Stimulated activated CD4-positive, alpha-beta T cell treated with anti-CD3 and anti-CD28 coated beads, TNF-alpha, amount 100 ng/mL, for 4 hours (primary cell): ENCODE measurements at regions not wholly inside any gene's neighbourhood (a gene's known extent, or its start where the extent isn't known, plus 50 kb on each side); places are given as distances from the start of the nearest gene placed in this dataset.

ENCODE experiments used
- DNase-seq, 3 experiments: peaks; one replicate each; pipeline ENCODE4 v3.0.0-alpha.2; 2020; ENCODE audit warnings: low read depth in 3 of 3

- no peak for DNase-seq
Measured at GRCh38 chr14:101177301-101177971, 273.9 kb upstream of the RTL1 start.

GRCh38 chr14:101178184-101179072, 274.9 kb upstream of the RTL1 start:
- no peak for DNase-seq

GRCh38 chr14:101179691-101180211, 276.2 kb upstream of the RTL1 start:
- no peak for DNase-seq

GRCh38 chr14:101181446-101182313, 278.2 kb upstream of the RTL1 start:
- no peak for DNase-seq

GRCh38 chr14:101182476-101182875, 279.0 kb upstream of the RTL1 start:
- no peak for DNase-seq

- no peak for DNase-seq
Measured at GRCh38 chr14:101183376-101184103, 280.0 kb upstream of the RTL1 start.

- no peak for DNase-seq
Measured at GRCh38 chr14:101184104-101184455, 280.6 kb upstream of the RTL1 start.

- DNase-seq = no peak
Measured at GRCh38 chr14:101184572-101184971, 281.1 kb upstream of the RTL1 start.

- DNase-seq = no peak
Measured at GRCh38 chr14:101185073-101185835, 281.7 kb upstream of the RTL1 start.

GRCh38 chr14:101185946-101186345, 282.4 kb upstream of the RTL1 start:
- no peak for DNase-seq

- no peak for DNase-seq
Measured at GRCh38 chr14:101186544-101186943, 283.0 kb upstream of the RTL1 start.

GRCh38 chr14:101186992-101187815, 283.7 kb upstream of the RTL1 start:
- DNase-seq = no peak

GRCh38 chr14:101187816-101188570, 284.5 kb upstream of the RTL1 start:
- no peak for DNase-seq

- no peak for DNase-seq
Measured at GRCh38 chr14:101188571-101188915, 285.0 kb upstream of the RTL1 start.

- DNase-seq = no peak
Measured at GRCh38 chr14:101189266-101189665, 285.7 kb upstream of the RTL1 start.

GRCh38 chr14:101189962-101190560, 286.5 kb upstream of the RTL1 start:
- no peak for DNase-seq

- no peak for DNase-seq
Measured at GRCh38 chr14:101191101-101191720, 287.7 kb upstream of the RTL1 start.
